ENCODE measurements at regions not wholly inside any gene's neighbourhood (a gene's known extent, or its start where the extent isn't known, plus 50 kb on each side); places are given as distances from the start of the nearest gene placed in this dataset.
"Not testable (repeated sequence)": the region's sequence is repeated elsewhere in the genome, so short reads cannot be mapped to it uniquely, and the experiment has no call there.

DNA sequence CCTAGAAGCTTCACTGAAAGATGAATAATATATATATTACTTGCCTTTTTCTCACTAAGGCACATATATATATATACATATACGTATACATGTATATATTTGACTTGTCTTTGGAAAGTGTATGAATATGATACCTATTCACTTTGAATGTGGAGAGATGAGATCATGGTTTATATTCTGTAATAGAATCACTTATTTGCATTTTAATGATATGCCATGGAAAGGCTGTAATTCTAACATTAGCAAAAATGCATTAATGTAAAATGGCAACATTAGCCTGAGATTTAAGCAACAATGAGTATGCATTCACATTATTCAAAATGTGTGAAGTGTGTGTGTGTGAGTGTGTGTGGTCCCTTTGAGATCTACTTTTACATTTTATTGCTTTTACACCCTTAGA is 54.5 kb upstream of the PRKD1 start:
- no peak for DNase-seq
- in situ Hi-C loops (cut with HindIII; ENCODE audit: low pct_ligation_motif_present, low pct_unique_long_range_greater_than_20kb, low sequenced_read_pairs) = no loop called here

DNA sequence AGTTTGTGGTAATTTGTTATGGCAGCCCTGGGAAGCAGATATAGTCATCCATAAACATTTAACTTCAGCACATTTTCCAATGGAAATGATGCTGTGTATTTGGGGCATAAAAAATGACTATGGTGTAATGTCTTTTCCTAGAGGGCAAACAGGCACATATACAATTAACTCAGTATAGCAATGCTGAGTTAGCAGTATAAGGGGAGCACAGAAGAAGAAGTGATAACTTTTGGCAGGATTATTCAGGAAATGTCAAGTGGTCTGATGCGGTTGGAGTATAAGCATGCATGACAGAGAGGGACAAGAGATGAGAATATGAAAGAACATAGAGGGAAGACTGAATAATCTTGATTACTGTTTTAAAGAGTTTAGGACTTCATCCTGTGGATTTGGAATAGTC is 55.3 kb upstream of the PRKD1 start:
- no peak for DNase-seq
- in situ Hi-C loops (cut with HindIII; ENCODE audit: low pct_ligation_motif_present, low pct_unique_long_range_greater_than_20kb, low sequenced_read_pairs) = no loop called here

DNA sequence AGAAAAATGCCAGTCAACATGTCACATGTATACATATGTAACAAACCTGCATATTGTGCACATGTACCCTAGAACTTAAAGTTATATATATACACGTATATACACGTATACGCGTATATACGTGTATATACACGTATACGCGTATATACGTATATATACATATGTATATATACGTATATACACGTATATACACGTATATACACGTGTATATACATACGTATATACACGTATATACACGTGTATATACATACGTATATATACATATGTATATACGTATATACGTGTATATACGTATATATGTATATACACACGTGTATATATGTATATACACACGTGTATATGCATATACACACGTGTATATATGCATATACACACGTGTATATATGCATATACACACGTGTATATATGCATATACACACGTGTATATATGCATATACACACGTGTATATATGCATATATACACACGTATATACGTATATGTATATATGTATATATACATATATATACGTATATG is 62.8 kb upstream of the PRKD1 start:
- DNase-seq; in situ Hi-C loops (cut with HindIII; ENCODE audit: low pct_ligation_motif_present, low pct_unique_long_range_greater_than_20kb, low sequenced_read_pairs): not testable (repeated sequence)

DNA sequence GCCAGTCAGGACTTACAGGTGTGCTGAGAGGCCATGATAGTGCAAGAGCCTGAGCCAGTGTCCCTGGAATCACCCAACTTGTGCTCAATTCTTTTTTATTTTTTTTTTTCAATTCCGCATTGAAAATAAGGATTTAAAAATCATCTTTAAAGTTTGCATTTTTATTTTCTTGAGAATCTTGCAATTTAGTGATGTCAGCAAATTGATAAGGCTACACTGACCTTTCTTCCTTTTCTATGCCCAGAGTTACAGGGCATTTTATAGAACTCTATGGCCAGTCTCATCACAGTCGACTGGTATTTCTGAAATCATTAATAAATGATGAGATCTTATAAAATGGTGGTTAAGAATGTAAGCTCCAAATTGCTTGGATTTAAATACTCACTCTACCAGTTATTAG is 63.3 kb upstream of the PRKD1 start:
- in situ Hi-C loops (cut with HindIII; ENCODE audit: low pct_ligation_motif_present, low pct_unique_long_range_greater_than_20kb, low sequenced_read_pairs) = no loop called here
- no peak for DNase-seq

DNA sequence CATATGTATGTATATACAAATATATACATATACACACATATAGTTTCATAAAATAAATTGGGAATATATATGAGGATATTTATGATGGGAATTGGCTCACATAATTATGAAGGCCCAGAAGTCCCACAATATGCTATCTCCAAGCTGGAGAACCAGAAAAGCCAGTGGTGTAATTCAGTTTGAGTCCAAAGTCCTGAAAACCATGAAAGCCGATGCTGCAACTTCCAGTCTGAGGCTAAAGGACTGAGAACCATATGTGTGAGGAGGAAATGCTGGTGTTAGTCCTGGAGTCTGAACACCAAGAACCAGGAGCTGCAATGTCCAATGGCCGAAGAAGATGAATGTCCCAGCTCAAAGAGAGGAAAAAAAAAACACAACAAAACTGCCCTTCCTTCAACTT is 65.5 kb upstream of the PRKD1 start:
- in situ Hi-C loops (cut with HindIII; ENCODE audit: low pct_ligation_motif_present, low pct_unique_long_range_greater_than_20kb, low sequenced_read_pairs) = no loop called here
- DNase-seq = no peak

DNA sequence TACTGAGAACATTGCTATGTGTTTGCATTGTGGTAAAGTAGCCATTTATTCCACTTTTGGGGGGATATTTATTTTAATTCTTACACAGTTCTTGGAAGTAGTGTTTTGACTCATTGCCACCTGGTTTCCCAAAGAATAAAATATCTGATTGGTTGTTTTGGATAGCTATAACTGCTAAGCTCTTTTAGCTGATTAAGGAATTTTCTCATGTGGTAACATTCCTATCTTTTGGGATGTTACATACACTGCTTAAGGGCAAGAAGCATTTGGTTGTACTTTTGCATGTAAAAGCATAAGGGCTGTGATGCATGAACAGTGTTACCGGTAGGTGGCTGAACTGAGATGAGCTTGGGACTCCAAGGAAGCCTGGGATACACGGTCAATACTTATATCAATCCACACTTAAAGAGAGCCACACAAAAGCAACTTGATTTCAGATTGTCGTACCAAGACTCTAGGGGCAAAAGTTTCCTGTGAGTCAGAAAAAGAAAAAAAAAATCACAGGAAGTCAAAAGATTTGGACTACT is 71.4 kb upstream of the PRKD1 start:
- DNase-seq = no peak
- in situ Hi-C loops (cut with HindIII; ENCODE audit: low pct_ligation_motif_present, low pct_unique_long_range_greater_than_20kb, low sequenced_read_pairs) = no loop called here

DNA sequence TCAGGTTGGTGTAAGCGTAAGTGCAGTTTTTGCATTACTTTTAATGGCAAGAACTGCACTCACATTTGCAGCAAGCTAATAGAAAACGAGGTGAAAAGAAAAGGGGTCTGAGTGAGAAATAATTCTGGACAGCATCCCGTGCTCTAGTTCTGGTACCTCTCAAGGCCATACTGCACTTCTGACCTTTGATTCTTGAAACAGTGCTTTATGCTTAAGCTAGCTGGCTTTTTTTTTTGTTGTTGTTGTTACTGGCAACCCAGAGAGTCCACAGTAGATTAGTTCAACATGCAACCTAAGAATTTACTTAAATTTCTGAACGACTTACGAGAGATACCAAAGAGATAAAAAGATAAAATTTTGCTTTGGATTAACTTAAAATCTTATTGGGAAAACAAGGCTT is 75.2 kb upstream of the PRKD1 start:
- in situ Hi-C loops (cut with HindIII; ENCODE audit: low pct_ligation_motif_present, low pct_unique_long_range_greater_than_20kb, low sequenced_read_pairs) = no loop called here
- DNase-seq = no peak

DNA sequence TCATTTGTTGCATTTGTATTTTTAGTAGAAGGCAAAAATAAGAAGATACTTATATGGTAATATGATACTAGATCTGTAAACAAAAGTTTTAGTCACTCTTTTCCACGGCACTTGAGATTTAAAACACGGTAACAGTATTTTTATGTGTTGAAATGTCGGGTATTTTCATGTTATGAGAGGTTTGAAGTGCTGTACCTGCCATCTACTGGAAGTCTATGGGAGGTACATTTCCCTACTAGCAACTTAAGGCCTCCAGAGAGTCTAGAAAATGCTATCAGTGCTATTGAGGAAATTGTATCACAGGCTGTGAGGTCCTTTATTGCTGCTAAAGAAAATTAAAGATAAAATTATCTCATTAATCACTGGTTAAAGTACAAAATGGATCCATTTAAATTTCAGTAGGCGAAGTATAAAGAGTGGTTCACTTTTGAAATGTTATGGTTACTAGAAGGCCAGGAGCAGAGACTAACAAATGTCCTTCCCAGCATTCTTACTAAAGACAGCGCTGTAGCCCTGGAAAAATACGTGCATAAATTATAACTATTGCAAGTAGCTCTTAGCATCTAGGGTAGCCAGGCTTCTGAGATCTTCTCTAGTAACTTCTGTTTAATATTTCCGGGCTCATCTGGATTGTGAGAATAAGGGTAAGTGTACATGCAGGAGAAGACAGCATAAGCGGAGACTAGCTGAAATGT is 77.6 kb upstream of the PRKD1 start:
- in situ Hi-C loops (cut with HindIII; ENCODE audit: low pct_ligation_motif_present, low pct_unique_long_range_greater_than_20kb, low sequenced_read_pairs) = no loop called here
- DNase-seq = peak; percentile 57

DNA sequence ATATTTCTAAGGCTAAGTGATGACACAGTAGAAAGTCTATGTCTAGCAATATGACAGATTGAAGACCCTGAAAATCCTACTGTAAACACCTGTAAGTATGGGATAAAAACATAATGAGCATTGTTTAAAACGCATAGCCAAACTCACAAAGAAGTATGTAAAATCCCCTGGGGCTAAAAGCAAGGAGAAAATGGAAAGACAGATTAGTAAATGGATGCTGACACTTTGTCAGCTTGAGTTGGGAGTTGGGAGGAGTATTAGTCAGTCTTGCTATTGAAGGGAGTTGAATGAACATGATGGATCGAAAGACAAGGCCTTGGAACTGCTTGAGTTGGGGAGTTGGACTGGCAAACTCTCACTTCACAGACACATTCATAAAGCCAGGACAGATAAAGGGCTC is 79.0 kb upstream of the PRKD1 start:
- in situ Hi-C loops (cut with HindIII; ENCODE audit: low pct_ligation_motif_present, low pct_unique_long_range_greater_than_20kb, low sequenced_read_pairs) = no loop called here
- no peak for DNase-seq

DNA sequence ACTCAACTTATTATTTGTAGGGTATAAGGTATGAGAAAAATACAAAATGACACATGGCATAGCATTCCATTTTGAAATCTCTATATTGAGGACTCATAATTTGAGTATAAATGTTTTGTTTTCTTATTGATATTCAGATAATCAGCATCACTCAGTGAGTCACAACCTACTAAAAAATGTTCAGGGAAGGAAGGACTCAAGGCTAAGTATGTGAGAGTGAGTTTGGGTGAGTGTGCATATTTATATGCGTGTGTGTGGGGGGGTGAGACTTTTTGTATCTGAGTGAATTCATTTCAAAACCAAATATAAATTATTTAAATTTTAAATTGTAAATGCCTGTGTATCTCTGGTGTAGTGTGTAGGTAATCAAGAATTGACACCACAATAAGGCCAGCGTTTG is 87.8 kb upstream of the PRKD1 start:
- DNase-seq = no peak
- in situ Hi-C loops (cut with HindIII; ENCODE audit: low pct_ligation_motif_present, low pct_unique_long_range_greater_than_20kb, low sequenced_read_pairs) = no loop called here

DNA sequence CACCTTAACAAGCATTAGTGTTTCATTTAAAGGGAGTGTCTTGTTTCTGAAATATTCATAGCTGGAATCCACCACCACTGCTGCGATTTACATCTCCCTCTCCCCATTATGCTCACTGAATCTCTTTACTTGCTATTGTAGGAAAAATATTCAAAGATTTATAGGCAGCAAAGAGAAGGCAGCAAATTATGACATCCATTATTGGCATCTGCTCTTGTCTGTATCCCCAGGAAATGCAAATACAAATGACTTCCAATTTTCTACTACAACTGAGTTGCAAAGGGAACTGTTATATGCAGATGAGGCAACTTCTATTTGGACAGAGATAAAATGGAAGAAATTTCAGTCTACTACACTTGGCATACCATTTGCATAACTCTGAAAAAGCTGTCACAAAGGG is 88.4 kb upstream of the PRKD1 start:
- in situ Hi-C loops (cut with HindIII; ENCODE audit: low pct_ligation_motif_present, low pct_unique_long_range_greater_than_20kb, low sequenced_read_pairs) = no loop called here
- no peak for DNase-seq

DNA sequence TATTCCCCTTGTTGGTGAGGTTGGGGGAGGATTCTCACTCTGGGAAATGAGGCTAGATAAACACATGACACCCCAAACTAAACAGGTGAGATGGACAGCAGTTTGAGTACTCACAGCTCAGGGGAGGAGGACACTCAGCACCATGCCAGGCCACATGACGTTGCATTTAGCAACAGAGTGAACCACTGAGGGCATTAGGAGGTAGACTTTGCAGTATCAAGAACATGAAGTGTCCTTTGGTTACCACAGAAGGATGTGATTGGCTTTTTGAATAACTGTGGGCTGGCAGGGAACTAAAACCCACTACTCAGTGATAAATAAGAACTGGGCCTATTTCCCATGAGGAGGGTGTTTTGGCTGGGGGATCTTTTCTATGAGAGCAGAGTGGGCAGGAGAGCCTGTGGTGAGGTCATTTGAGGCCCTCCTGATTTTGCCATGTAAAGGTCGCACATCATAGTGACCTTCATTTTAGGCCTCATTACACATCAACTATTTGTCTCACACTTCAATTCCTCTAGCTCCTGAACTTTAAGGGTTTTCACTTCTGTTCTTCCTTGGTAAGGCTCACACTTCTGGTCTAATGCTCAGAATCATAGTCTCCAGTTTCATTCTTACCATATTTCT is 89.8 kb upstream of the PRKD1 start:
- in situ Hi-C loops (cut with HindIII; ENCODE audit: low pct_ligation_motif_present, low pct_unique_long_range_greater_than_20kb, low sequenced_read_pairs) = no loop called here
- no peak for DNase-seq

DNA sequence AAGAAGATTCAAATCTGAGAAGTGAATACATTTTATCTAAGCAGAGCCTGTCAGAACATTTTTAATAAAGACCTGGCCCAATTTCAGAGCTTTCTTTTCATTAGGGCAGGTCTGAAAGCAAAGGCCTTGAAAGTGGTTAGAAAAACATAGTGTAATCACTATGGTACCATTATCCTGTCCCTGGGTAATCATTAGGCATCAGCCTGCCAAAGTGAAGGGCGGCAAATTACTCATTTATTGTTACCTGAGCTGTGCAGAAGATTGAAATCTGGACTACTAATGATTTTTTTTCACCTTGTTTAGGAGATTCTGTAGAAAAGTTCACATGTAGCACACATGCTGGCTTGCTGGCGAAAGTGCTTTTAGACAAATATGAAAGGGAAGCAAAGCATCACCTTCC is 92.6 kb upstream of the PRKD1 start:
- DNase-seq = no peak
- in situ Hi-C loops (cut with HindIII; ENCODE audit: low pct_ligation_motif_present, low pct_unique_long_range_greater_than_20kb, low sequenced_read_pairs) = no loop called here

DNA sequence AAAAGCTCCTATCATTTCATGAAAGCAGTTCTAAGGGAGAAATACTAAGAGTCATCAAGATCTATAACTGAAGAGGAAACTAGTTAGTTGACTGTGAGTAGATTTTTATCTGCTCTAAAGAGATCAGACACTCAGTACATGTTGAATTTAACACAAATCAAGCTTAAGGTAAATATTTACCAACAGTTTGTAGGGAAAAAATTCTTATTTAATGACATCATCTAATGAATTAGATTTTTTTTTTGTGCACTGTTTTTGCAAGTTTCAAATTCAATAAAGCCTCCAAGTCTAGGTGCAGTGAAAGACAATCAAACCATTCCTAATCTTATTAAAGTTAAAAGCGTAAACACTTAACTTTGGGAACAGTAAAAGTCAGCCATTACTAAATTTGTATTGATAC is 93.0 kb upstream of the PRKD1 start:
- in situ Hi-C loops (cut with HindIII; ENCODE audit: low pct_ligation_motif_present, low pct_unique_long_range_greater_than_20kb, low sequenced_read_pairs) = no loop called here
- DNase-seq = no peak

DNA sequence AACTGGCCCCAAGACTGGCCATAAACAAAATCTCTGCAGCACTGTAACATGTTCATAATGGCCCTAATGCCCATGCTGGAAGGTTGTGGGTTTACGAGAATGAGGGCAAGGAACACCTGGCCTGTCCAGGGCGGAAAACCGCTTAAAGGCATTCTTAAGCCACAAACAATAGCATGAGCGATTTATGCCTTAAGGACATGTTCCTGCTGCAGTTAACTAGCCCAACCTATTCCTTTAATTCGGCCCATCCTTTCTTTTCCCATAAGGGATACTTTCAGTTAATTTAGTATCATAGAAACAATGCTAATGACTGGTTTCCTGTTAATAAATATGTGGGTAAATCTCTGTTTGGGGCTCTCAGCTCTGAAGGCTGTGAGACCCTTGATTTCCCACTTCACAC is 95.7 kb upstream of the PRKD1 start:
- DNase-seq; in situ Hi-C loops (cut with HindIII; ENCODE audit: low pct_ligation_motif_present, low pct_unique_long_range_greater_than_20kb, low sequenced_read_pairs): not testable (repeated sequence)

DNA sequence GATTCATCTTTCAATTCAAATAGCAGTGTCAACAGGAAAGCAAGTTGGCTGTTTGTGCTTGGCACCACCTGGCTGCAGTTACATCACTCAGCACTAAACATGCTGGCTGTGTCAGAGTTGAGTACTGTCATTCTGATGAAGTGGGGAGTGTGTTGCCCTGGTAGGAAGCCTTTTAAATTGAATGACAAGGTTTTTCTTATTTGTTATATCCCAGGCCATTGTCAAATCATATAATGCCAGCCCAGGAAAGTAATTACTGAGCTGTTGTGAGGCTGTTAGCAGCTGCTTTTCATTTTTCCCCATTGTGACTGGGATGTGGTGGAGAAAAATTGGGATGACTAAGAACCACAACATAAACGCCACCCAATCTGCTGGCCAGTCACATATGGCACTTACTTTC is 106.5 kb upstream of the PRKD1 start:
- DNase-seq = no peak

DNA sequence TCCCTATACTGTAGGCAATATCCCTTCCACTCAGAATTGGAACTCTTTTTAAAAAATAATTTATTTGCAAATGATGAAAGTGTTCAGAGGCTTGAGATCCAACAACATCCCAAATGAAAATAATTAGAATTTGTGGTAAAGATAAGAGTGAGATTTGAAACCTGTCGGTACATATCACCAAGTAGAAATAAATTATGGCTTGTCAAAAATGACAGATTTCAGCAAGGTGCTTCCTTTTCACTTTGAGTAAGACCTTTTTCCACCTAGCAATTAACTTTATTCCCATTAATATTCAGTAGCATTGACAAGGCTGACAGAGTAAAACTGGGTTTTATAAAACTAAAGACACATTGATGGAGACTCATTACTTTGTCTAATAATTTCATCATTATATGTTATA is 107.7 kb upstream of the PRKD1 start:
- no peak for DNase-seq
- in situ Hi-C loops (cut with HindIII; ENCODE audit: low pct_ligation_motif_present, low pct_unique_long_range_greater_than_20kb, low sequenced_read_pairs) = no loop called here

More for the DNA sequence above, 106.5 kb upstream of the PRKD1 start:
- in situ Hi-C loops (cut with HindIII; ENCODE audit: low pct_ligation_motif_present, low pct_unique_long_range_greater_than_20kb, low sequenced_read_pairs) = no loop called here

DNA sequence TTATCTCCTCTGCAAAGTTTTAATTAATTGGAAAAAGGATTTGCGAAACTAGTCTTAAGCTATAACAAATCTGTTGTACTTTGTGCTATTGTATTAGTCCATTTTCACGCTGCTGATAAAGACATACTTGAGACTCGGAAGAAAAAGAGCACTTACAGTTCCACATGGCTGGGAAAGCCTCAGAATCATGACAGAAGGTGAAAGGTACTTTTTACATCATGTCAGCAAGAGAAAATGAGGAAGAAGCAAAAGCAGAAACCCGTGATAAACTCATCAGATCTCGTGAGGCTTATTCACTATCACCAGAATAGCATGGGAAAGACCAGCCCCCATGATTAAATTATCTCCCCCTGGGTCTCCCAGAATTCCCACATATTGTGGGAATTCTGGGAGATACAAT is 118.1 kb upstream of the PRKD1 start:
- in situ Hi-C loops (cut with HindIII; ENCODE audit: low pct_ligation_motif_present, low pct_unique_long_range_greater_than_20kb, low sequenced_read_pairs) = no loop called here
- no peak for DNase-seq

DNA sequence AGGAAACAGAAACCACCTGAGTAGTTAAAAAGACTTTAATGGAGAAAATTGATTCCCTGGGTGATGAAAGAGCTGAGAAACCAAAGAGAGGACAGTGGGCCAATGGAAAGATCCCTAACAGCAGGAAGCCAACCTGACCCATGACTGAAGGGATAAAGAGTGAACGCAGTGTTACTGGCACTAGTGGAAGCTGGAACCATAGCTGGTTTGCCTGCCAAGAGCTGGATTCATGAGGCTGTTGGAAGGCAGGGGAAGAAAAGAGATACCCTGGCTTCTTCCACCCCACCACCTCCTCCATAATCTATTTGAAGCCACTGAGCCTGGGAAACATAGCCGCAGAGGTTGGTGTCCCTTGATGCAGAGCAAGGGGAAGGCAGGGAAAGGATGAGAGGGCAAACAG is 125.5 kb upstream of the PRKD1 start:
- in situ Hi-C loops (cut with HindIII; ENCODE audit: low pct_ligation_motif_present, low pct_unique_long_range_greater_than_20kb, low sequenced_read_pairs) = no loop called here
- no peak for DNase-seq

DNA sequence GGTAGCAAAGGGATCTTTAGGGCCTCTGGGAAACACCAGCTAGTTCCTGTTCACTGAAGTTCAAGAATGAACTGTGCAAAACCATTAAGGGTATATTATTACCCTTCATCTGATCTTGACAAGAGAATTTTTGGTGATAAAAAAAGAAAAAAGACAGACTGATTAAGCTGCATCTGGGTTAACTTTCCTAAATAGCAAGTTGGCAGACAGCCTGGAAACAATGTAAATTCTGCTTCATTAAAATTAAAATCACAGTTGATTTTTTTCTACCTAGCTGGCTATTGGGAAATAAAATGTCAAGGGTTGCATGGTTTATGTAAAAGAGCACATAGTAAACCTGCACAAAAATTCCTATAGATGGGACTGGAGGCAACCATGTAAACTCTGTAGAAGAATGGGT is 126.6 kb upstream of the PRKD1 start:
- in situ Hi-C loops (cut with HindIII; ENCODE audit: low pct_ligation_motif_present, low pct_unique_long_range_greater_than_20kb, low sequenced_read_pairs) = no loop called here
- no peak for DNase-seq
